Endothelial cell of umbilical vein (primary cell): ENCODE measurements at regions not wholly inside any gene's neighbourhood (a gene's known extent, or its start where the extent isn't known, plus 50 kb on each side); places are given as distances from the start of the nearest gene placed in this dataset.

ENCODE experiments used
- BruUV-seq: library from RNA; stranded (reverse); fragments of 400-500 nt; replicated peaks from 2 replicates; lab custom pipeline; 2021; lab: Mats Ljungman, UMichigan
- CTCF ChIA-PET: fragments of 300-600, 350-600 bp; sonication (Branson Sonifier 250); formaldehyde crosslinking; loops from one replicate; lab custom pipeline; 2021; ENCODE audit warnings: antibody characterized with exemption, inconsistent platforms; lab: Charles Lee
- POLR2A ChIA-PET: fragments of 300-600, 350-600 bp; sonication (Branson Sonifier 250); formaldehyde crosslinking; loops from one replicate; lab custom pipeline; 2021; ENCODE audit warnings: antibody characterized with exemption, inconsistent platforms; lab: Charles Lee
- DNase-seq: peaks from one replicate; pipeline ENCODE4 v3.0.0-alpha.2; 2011; ENCODE audit warnings: low read depth, low spot score
- FAIRE-seq: peaks from 2 replicates; lab custom pipeline; 2011; peaks lifted over from hg19 to GRCh38; lab: Jason Lieb, UNC
- H2AFZ ChIP-seq: 2 replicates; pipeline ENCODE4 v1.6.0; 2012; ENCODE audit warnings: low read depth, low read length, control low read depth, inconsistent platforms
- H3K27ac ChIP-seq: 2 replicates; pipeline ENCODE4 v1.5.1; 2011; ENCODE audit warnings: low read depth, mild to moderate bottlenecking, control low read depth, low read length, moderate library complexity; ENCODE audit not compliant: insufficient read depth
- H3K27me3 ChIP-seq, 2 experiments: 2 replicates each; pipeline versions ENCODE4 v1.6.0 to v1.6.1; 2011; ENCODE audit warnings: low read length in 2 of 2, mixed read lengths in 1 of 2; ENCODE audit not compliant: control insufficient read depth in 2 of 2, insufficient read depth in 2 of 2
- H3K36me3 ChIP-seq, 2 experiments: 2 replicates in 1 of 2; 3 replicates in 1 of 2; pipeline ENCODE4 v1.5.1; 2011; ENCODE audit warnings: low read length in 2 of 2, mild to moderate bottlenecking in 1 of 2, moderate library complexity in 1 of 2; ENCODE audit not compliant: control insufficient read depth in 2 of 2, insufficient read depth in 2 of 2; ENCODE audit errors: extremely low read depth in 1 of 2
- H3K4me1 ChIP-seq: 3 replicates; pipeline ENCODE4 v1.5.1; 2011; ENCODE audit warnings: mild to moderate bottlenecking, low read length; ENCODE audit not compliant: control insufficient read depth, insufficient read depth; ENCODE audit errors: extremely low read depth
- H3K4me2 ChIP-seq: 2 replicates; pipeline ENCODE4 v1.6.1; 2011; ENCODE audit warnings: low read length, control low read depth, mixed read lengths; ENCODE audit not compliant: insufficient read depth
- H3K4me3 ChIP-seq, 3 experiments: fragments of 200-600 bp in 1 of 3; sonication (generic), shearing (Covaris generic) in 1 of 3; replicated peaks in 1 of 3; 2 replicates each; pipeline ENCODE4 v1.5.1; 2011 to 2016; ENCODE audit warnings: control low read depth in 3 of 3, low read length in 3 of 3, mild to moderate bottlenecking in 2 of 3, inconsistent platforms in 1 of 3, low read depth in 1 of 3, moderate library complexity in 1 of 3; ENCODE audit not compliant: insufficient read depth in 1 of 3
- H3K79me2 ChIP-seq: 2 replicates; pipeline ENCODE4 v1.6.0; 2012; ENCODE audit warnings: low read length, inconsistent platforms; ENCODE audit not compliant: control insufficient read depth, insufficient read depth
- H3K9ac ChIP-seq: replicated peaks from 2 replicates; pipeline ENCODE3; 2011; ENCODE audit warnings: low read length, control low read depth; ENCODE audit not compliant: insufficient read depth; ENCODE audit errors: extremely low read depth
- H3K9me1 ChIP-seq: replicated peaks from 3 replicates; pipeline ENCODE4 v1.6.0; 2011; ENCODE audit warnings: mild to moderate bottlenecking, low read length; ENCODE audit not compliant: control insufficient read depth, insufficient read depth; ENCODE audit errors: extremely low read depth
- H3K9me3 ChIP-seq: replicated peaks from 2 replicates; pipeline ENCODE4 v1.5.1; 2012; ENCODE audit warnings: low read length, inconsistent platforms; ENCODE audit not compliant: control insufficient read depth, insufficient read depth
- H4K20me1 ChIP-seq: replicated peaks from 2 replicates; pipeline ENCODE3; 2011; ENCODE audit warnings: mild to moderate bottlenecking, low read length; ENCODE audit not compliant: control insufficient read depth, insufficient read depth; ENCODE audit errors: extremely low read depth
- EZH2 ChIP-seq: IDR thresholded peaks from 2 replicates; pipeline ENCODE4 v1.6.1; 2012; ENCODE audit warnings: borderline replicate concordance, low read depth, mild to moderate bottlenecking, moderate library complexity, low read length, inconsistent platforms; ENCODE audit not compliant: severe bottlenecking
- FOS ChIP-seq: IDR thresholded peaks from 2 replicates; pipeline ENCODE4 v1.6.1; 2011; ENCODE audit warnings: mild to moderate bottlenecking, low read length, moderate library complexity, borderline replicate concordance; ENCODE audit not compliant: insufficient read depth
- GATA2 ChIP-seq: IDR thresholded peaks from 2 replicates; pipeline ENCODE4 v1.7.0; 2011; ENCODE audit warnings: low read depth, mild to moderate bottlenecking, moderate library complexity, mixed read lengths, low read length; ENCODE audit not compliant: insufficient read length, insufficient read depth
- JUN ChIP-seq: IDR thresholded peaks from 2 replicates; pipeline ENCODE4 v1.6.1; 2011; ENCODE audit warnings: borderline replicate concordance, low read depth; ENCODE audit not compliant: insufficient read length, insufficient read depth
- MYC ChIP-seq: IDR thresholded peaks from one replicate; pipeline ENCODE4 v1.6.1; 2011; ENCODE audit warnings: mild to moderate bottlenecking, low read depth, low read length
- POLR2A ChIP-seq: IDR thresholded peaks from 2 replicates; pipeline ENCODE4 v1.6.1; 2012; ENCODE audit warnings: low read depth, mild to moderate bottlenecking, control low read depth, low read length
- POLR2AphosphoS5 ChIP-seq: IDR thresholded peaks from 2 replicates; pipeline ENCODE4 v1.6.1; 2012; ENCODE audit warnings: low read depth, mild to moderate bottlenecking, control low read depth, low read length, moderate library complexity; ENCODE audit not compliant: insufficient read depth
- dilution Hi-C: fragments of 300-500 bp; cut with MboI; formaldehyde crosslinking; loops from one replicate; pipeline ENCODE4 v1.15.0; 2019; ENCODE audit warnings: low sequenced_read_pairs; ENCODE audit not compliant: extremely low pct_ligation_motif_present
- intact Hi-C: fragments of 100-400 bp; cut with micrococcal nuclease; formaldehyde crosslinking; loops from one replicate; pipeline ENCODE4 v1.10.0; 2022
- TF ChIP-seq, protein P1 (sequence below), 2 donors: IDR thresholded peaks; 1 replicate in 1 of 2; 2 replicates in 1 of 2; pipeline ENCODE4 v1.5.1; 2011; ENCODE audit warnings: low read length in 2 of 2, mild to moderate bottlenecking in 2 of 2, moderate library complexity in 2 of 2, control low read depth in 1 of 2, inconsistent platforms in 1 of 2, low read depth in 1 of 2; ENCODE audit not compliant: insufficient read depth in 1 of 2; ENCODE audit errors: extremely low read depth in 1 of 2
- TF ChIP-seq, protein P2 (sequence below): IDR thresholded peaks from 2 replicates; pipeline ENCODE4 v1.6.1; 2011; ENCODE audit not compliant: insufficient read depth, insufficient read length

- no peaks in the 10 kb centered on the region for H3K4me1 ChIP-seq
- no TSS peak for BruUV-seq
- CTCF ChIA-PET = no interaction called here
- no peaks in the 10 kb centered on the region for H3K9me1 ChIP-seq
- peaks cover 2% of the 10 kb centered on the region for H3K9me3 ChIP-seq
- no peaks in the 10 kb centered on the region for H3K36me3 ChIP-seq
- H3K27ac ChIP-seq = no peak overlapping the region
- H3K9ac ChIP-seq = no peak overlapping the region
- no peaks in the 10 kb centered on the region for H4K20me1 ChIP-seq
- DNase-seq (no peak), FAIRE-seq (no peak)
- H3K27me3 ChIP-seq = no peaks in the 10 kb centered on the region
- intact Hi-C loops (no loop called here), dilution Hi-C loops (no loop called here)
- no peak for TF ChIP-seq FOS
- TF ChIP-seq, protein P1, sequence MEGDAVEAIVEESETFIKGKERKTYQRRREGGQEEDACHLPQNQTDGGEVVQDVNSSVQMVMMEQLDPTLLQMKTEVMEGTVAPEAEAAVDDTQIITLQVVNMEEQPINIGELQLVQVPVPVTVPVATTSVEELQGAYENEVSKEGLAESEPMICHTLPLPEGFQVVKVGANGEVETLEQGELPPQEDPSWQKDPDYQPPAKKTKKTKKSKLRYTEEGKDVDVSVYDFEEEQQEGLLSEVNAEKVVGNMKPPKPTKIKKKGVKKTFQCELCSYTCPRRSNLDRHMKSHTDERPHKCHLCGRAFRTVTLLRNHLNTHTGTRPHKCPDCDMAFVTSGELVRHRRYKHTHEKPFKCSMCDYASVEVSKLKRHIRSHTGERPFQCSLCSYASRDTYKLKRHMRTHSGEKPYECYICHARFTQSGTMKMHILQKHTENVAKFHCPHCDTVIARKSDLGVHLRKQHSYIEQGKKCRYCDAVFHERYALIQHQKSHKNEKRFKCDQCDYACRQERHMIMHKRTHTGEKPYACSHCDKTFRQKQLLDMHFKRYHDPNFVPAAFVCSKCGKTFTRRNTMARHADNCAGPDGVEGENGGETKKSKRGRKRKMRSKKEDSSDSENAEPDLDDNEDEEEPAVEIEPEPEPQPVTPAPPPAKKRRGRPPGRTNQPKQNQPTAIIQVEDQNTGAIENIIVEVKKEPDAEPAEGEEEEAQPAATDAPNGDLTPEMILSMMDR (IDR thresholded peaks at IDR 0.05; ENCODE audit: extremely low read depth in 1 of 2, insufficient read depth in 1 of 2, low read depth in 1 of 2, low read length in 2 of 2) = no peak
- no peak for TF ChIP-seq POLR2A
- TF ChIP-seq, protein P2, sequence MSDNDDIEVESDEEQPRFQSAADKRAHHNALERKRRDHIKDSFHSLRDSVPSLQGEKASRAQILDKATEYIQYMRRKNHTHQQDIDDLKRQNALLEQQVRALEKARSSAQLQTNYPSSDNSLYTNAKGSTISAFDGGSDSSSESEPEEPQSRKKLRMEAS = no peak
- TF ChIP-seq EZH2 = no peak
- TF ChIP-seq GATA2 = no peak
- TF ChIP-seq MYC = no peak
- TF ChIP-seq POLR2AphosphoS5 = no peak
- no peak for TF ChIP-seq JUN
- no peaks in the 10 kb centered on the region for H3K79me2 ChIP-seq
- H3K4me3 ChIP-seq = no peak overlapping the region
- POLR2A ChIA-PET = no interaction called here
- H3K4me2 ChIP-seq = no peak overlapping the region
- no peak overlapping the region for H2AFZ ChIP-seq
Measured at GRCh38 chr2:2827046-2827636, 496.1 kb upstream of the MYT1L start.
